ENCODE measurements at regions not wholly inside any gene's neighbourhood (a gene's known extent, or its start where the extent isn't known, plus 50 kb on each side); places are given as distances from the start of the nearest gene placed in this dataset.

DNA sequence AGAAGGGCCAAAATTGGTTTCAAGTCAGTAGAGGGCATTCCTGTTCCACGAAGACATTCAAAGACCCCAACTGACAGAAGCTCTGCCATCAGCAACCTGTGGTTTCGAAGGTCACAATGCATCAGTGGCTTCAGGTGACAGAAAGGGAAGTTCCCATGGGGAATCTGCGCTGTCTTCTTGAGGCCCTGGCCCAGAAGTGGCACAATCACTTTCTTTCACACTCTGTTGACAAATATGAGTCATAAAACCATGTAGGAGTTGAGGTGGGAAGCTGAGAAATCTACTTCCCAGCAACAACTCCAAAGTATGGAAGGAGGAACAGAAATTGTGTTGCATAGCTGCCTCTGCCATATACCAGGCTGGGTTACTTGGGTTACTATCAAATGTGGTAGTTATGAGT is 621.1 kb upstream of the FANCL start:
- no peak overlapping the region for H3K4me3 ChIP-seq (ENCODE audit: low read depth, low read length)
- TF ChIP-seq, protein P1, sequence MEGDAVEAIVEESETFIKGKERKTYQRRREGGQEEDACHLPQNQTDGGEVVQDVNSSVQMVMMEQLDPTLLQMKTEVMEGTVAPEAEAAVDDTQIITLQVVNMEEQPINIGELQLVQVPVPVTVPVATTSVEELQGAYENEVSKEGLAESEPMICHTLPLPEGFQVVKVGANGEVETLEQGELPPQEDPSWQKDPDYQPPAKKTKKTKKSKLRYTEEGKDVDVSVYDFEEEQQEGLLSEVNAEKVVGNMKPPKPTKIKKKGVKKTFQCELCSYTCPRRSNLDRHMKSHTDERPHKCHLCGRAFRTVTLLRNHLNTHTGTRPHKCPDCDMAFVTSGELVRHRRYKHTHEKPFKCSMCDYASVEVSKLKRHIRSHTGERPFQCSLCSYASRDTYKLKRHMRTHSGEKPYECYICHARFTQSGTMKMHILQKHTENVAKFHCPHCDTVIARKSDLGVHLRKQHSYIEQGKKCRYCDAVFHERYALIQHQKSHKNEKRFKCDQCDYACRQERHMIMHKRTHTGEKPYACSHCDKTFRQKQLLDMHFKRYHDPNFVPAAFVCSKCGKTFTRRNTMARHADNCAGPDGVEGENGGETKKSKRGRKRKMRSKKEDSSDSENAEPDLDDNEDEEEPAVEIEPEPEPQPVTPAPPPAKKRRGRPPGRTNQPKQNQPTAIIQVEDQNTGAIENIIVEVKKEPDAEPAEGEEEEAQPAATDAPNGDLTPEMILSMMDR (IDR thresholded peaks at IDR 0.05; ENCODE audit: low read depth, low read length) = no peak

DNA sequence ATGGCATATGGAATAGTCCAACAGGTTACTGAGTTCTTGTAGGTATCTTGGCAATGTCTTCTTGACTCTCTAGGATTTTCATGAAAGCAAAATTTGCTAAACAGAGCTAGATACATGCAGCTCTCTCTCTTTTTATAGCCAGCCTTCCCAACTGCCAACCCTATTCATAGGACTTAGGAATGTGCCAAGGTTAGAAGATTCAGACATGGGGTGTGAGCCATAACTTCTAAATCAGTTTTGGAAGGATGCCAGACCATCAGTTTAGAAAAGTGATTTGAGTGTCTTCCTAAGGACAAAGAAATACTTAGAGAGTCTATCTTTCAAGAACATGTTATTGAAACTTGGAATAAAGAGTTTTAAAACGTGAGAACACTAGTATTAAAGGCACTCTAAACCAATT is 619.5 kb upstream of the FANCL start:
- H3K4me3 ChIP-seq (ENCODE audit: low read depth, low read length) = no peak overlapping the region
- TF ChIP-seq, protein P1 (IDR thresholded peaks at IDR 0.05; ENCODE audit: low read depth, low read length) = no peak

DNA sequence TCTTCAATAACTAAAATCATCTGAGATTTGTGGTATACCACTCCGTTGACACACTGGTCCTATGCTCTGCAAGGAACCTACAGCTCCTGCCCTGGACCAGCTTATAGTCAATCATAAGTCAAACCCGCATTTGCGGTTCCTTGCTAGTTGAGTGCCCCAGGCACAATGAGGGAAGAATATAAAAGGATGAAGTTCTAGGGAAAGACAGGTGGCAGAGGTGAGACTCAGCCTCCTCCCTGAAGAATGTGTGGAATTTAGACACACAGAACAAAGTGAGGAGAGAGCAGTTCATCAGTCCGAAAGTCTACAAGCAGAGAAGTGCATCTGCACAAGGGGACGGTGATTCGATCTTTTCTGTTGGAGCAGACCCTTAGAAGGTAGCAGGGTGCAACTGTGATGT is 615.0 kb upstream of the FANCL start:
- TF ChIP-seq, protein P1 (IDR thresholded peaks at IDR 0.05; ENCODE audit: low read depth, low read length) = no peak
- H3K4me3 ChIP-seq (ENCODE audit: low read depth, low read length) = no peak overlapping the region

DNA sequence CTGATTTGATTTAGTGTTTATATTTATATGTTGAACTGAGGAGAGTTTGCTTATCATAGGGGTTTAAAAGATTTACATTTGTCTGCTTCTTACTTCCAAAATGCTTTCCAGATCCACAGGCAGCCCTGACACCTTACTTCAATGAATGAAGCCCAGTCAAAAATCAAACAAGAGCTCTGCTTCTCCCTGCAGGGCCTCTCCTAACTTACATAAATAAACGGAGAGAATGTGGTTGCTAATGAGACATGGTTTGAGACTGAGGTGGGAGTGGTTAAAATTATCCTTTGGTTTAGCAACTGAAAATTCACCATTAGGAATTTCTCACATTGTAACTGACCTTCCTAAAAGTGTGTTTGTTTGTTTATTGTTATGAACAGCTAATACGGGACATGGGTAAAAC is 612.3 kb upstream of the FANCL start:
- TF ChIP-seq, protein P1 (IDR thresholded peaks at IDR 0.05; ENCODE audit: low read depth, low read length) = no peak
- no peak overlapping the region for H3K4me3 ChIP-seq (ENCODE audit: low read depth, low read length)

DNA sequence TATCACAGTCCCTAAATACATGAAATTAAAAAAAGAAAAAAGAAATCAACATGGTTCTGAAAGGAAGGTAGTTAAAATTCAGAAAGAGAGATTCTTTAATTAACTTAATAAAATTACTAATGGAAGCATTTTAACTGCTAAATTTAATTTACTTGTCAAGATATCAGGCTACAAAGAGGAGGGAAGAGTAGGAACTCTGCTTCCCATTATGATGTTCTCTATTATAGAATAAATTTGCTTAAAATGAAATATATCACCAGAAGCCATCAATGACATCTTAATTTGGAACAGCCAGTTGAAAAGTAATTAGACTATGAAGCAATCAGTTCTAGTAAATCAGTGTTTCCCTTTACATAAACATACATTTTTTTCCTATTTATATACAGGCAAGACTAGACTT is 611.8 kb upstream of the FANCL start:
- H3K4me3 ChIP-seq (ENCODE audit: low read depth, low read length) = no peak overlapping the region
- TF ChIP-seq, protein P1 (IDR thresholded peaks at IDR 0.05; ENCODE audit: low read depth, low read length) = no peak

DNA sequence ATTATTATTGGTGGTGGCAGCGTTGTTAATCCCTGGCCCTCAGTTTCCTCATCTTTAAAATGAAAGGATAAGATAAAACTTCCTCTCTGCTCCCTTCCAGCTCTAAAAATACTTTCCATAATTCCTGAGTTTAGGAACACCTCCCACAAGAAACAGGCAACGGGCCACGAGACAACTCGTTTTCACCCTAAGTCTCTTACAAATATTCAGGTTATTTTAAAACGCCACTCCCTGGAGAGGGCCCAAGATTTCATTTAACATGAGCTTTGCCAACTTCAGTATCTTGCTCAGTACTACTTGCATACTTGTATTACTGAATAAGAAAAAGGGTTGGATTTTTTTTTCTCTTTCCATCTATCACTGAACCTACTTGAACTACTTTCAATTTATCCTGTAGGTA is 611.1 kb upstream of the FANCL start:
- TF ChIP-seq, protein P1 (IDR thresholded peaks at IDR 0.05; ENCODE audit: low read depth, low read length) = no peak
- H3K4me3 ChIP-seq (ENCODE audit: low read depth, low read length) = no peak overlapping the region

DNA sequence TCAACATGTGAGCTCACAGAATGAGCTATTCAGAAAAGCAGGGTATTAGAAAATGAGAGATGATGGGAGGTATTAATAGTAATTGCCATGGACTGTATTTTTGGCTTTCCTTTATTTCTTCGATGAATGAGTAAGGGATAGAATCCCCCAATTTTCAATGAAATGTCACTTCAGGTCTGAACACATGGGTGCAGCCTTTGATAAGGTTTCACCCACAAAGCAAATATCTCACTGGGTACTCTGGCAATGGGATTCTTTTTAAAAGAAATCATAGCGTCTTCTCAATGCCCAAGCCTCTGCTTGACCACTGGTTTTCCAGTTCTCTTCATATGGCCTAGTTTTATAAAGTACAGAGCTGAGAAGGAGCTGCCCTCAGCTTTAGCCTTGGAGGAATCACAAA is 610.5 kb upstream of the FANCL start:
- H3K4me3 ChIP-seq (ENCODE audit: low read depth, low read length) = no peak overlapping the region
- TF ChIP-seq, protein P1 (IDR thresholded peaks at IDR 0.05; ENCODE audit: low read depth, low read length) = no peak

Data from WI38 (cell line).